Caco-2 (cell line): ENCODE measurements at regions not wholly inside any gene's neighbourhood (a gene's known extent, or its start where the extent isn't known, plus 50 kb on each side); places are given as distances from the start of the nearest gene placed in this dataset.

Experiments used
- BruUV-seq: library from RNA; stranded (reverse); fragments of 400-500 nt; replicated peaks from 2 replicates; lab custom pipeline; 2021; lab: Mats Ljungman, UMichigan
- CTCF ChIA-PET: fragments of 300-600 bp; sonication (Branson Sonifier 250); formaldehyde crosslinking; loops from one replicate; lab custom pipeline; 2022; ENCODE audit warnings: antibody characterized with exemption; lab: Charles Lee
- POLR2A ChIA-PET: fragments of 300-600 bp; sonication (Branson Sonifier 250); formaldehyde crosslinking; loops from one replicate; lab custom pipeline; 2022; ENCODE audit warnings: antibody characterized with exemption; lab: Charles Lee
- DNase-seq, 2 experiments: peaks; one replicate each; pipeline versions ENCODE4 v3.0.0 to v3.0.0-alpha.2; 2020 to 2022
- H3K27me3 ChIP-seq: replicated peaks from 2 replicates; pipeline ENCODE4 v1.6.0; 2011; ENCODE audit warnings: low read length; ENCODE audit not compliant: control insufficient read depth, insufficient read depth
- H3K36me3 ChIP-seq: 2 replicates; pipeline ENCODE4 v1.5.1; 2011; ENCODE audit warnings: low read length; ENCODE audit not compliant: control insufficient read depth, insufficient read depth
- H3K4me1 ChIP-seq: fragments of 250-450 bp; sonication (Bioruptor Pico); 2 replicates; pipeline ENCODE4 v1.5.1; 2020; ENCODE audit warnings: mild to moderate bottlenecking
- H3K4me3 ChIP-seq: 2 replicates; pipeline ENCODE4 v1.5.1; 2011; ENCODE audit warnings: low read depth, mild to moderate bottlenecking, control low read depth, low read length
- H3K9me3 ChIP-seq: fragments of 250-450 bp; sonication (Bioruptor Pico); 2 replicates; pipeline ENCODE4 v1.5.1; 2020; ENCODE audit warnings: mild to moderate bottlenecking, moderate library complexity
- H3K27ac Mint-ChIP-seq: one replicate; pipeline ENCODE4 v1.8.0; 2022; ENCODE audit warnings: mixed read lengths; ENCODE audit not compliant: unreplicated experiment
- H3K27me3 Mint-ChIP-seq: one replicate; pipeline ENCODE4 v1.8.0; 2022; ENCODE audit warnings: mixed read lengths; ENCODE audit not compliant: insufficient read depth, unreplicated experiment
- H3K36me3 Mint-ChIP-seq: one replicate; pipeline ENCODE4 v1.8.0; 2022; ENCODE audit warnings: mild to moderate bottlenecking, mixed read lengths; ENCODE audit not compliant: insufficient read depth, unreplicated experiment
- H3K4me1 Mint-ChIP-seq: one replicate; pipeline ENCODE4 v1.8.0; 2022; ENCODE audit warnings: low read depth, mixed read lengths; ENCODE audit not compliant: unreplicated experiment
- H3K4me3 Mint-ChIP-seq: one replicate; pipeline ENCODE4 v1.8.0; 2022; ENCODE audit warnings: mild to moderate bottlenecking, moderate library complexity, mixed read lengths; ENCODE audit not compliant: unreplicated experiment
- H3K9me3 Mint-ChIP-seq: one replicate; pipeline ENCODE4 v1.8.0; 2022; ENCODE audit warnings: mixed read lengths; ENCODE audit not compliant: unreplicated experiment
- CTCF ChIP-seq, 2 experiments: fragments of 200-600 bp in 1 of 2; IDR thresholded peaks; 1 replicate in 1 of 2; 2 replicates in 1 of 2; pipeline versions ENCODE4 v1.5.1 to v1.8.0; 2011 to 2022; ENCODE audit warnings: antibody characterized with exemption in 1 of 2, control low read depth in 1 of 2, inconsistent platforms in 1 of 2, low read depth in 1 of 2, low read length in 1 of 2, mild to moderate bottlenecking in 1 of 2, moderate library complexity in 1 of 2; ENCODE audit not compliant: insufficient read depth in 1 of 2, severe bottlenecking in 1 of 2, unreplicated experiment in 1 of 2
- intact Hi-C: fragments of 100-400 bp; cut with micrococcal nuclease; formaldehyde crosslinking; loops from one replicate; pipeline ENCODE4 v1.10.0; 2022; ENCODE audit not compliant: unreplicated experiment

- Histone ChIP-seq H3K4me1 (no peaks in the 10 kb centered on the region), H3K9me3 (no peaks in the 10 kb centered on the region), H3K27me3 (no peaks in the 10 kb centered on the region), H3K4me3 (no peak overlapping the region), H3K36me3 (no peaks in the 10 kb centered on the region)
- H3K36me3 Mint-ChIP-seq = no peaks in the 10 kb centered on the region
- no peaks in the 10 kb centered on the region for H3K27me3 Mint-ChIP-seq
- BruUV-seq = no TSS peak
- TF ChIP-seq CTCF (IDR thresholded peaks at IDR 0.05; ENCODE audit: insufficient read depth in 1 of 2, low read depth in 1 of 2, low read length in 1 of 2, severe bottlenecking in 1 of 2, unreplicated experiment in 1 of 2) = no peak
- no peak overlapping the region for H3K4me3 Mint-ChIP-seq
- H3K9me3 Mint-ChIP-seq = peaks cover 5% of the 10 kb centered on the region
- POLR2A ChIA-PET = no interaction called here
- no peak for DNase-seq
- H3K4me1 Mint-ChIP-seq = no peaks in the 10 kb centered on the region
- CTCF ChIA-PET = no interaction called here
- intact Hi-C loops = no loop called here
- H3K27ac Mint-ChIP-seq = no peak overlapping the region
These were observed 368.2 kb downstream of the CDH2 start for GRCh38 chr18:27808683-27809082.

- Histone ChIP-seq H3K4me3 (no peak overlapping the region), H3K27me3 (no peaks in the 10 kb centered on the region), H3K4me1 (no peaks in the 10 kb centered on the region), H3K36me3 (no peaks in the 10 kb centered on the region), H3K9me3 (no peaks in the 10 kb centered on the region)
- CTCF ChIA-PET = no interaction called here
- no TSS peak for BruUV-seq
- Mint-ChIP-seq H3K4me1 (no peaks in the 10 kb centered on the region), H3K27me3 (no peaks in the 10 kb centered on the region), H3K4me3 (no peak overlapping the region), H3K36me3 (no peaks in the 10 kb centered on the region), H3K9me3 (peaks cover 4% of the 10 kb centered on the region), H3K27ac (no peak overlapping the region)
- intact Hi-C loops = no loop called here
- POLR2A ChIA-PET = no interaction called here
- no peak for TF ChIP-seq CTCF (IDR thresholded peaks at IDR 0.05; ENCODE audit: insufficient read depth in 1 of 2, low read depth in 1 of 2, low read length in 1 of 2, severe bottlenecking in 1 of 2, unreplicated experiment in 1 of 2)
- DNase-seq = no peak
These were observed 373.0 kb downstream of the CDH2 start for GRCh38 chr18:27803957-27804356.

- H3K4me1 Mint-ChIP-seq = peaks cover 7% of the 10 kb centered on the region
- Histone ChIP-seq H3K9me3 (no peaks in the 10 kb centered on the region), H3K36me3 (no peaks in the 10 kb centered on the region), H3K27me3 (no peaks in the 10 kb centered on the region), H3K4me1 (no peaks in the 10 kb centered on the region), H3K4me3 (no peak overlapping the region)
- intact Hi-C loops = no loop called here
- POLR2A ChIA-PET = no interaction called here
- H3K36me3 Mint-ChIP-seq = no peaks in the 10 kb centered on the region
- BruUV-seq = no TSS peak
- DNase-seq = no peak
- H3K9me3 Mint-ChIP-seq = no peaks in the 10 kb centered on the region
- TF ChIP-seq CTCF (IDR thresholded peaks at IDR 0.05; ENCODE audit: insufficient read depth in 1 of 2, low read depth in 1 of 2, low read length in 1 of 2, severe bottlenecking in 1 of 2, unreplicated experiment in 1 of 2) = no peak
- no peaks in the 10 kb centered on the region for H3K27me3 Mint-ChIP-seq
- no peak overlapping the region for H3K4me3 Mint-ChIP-seq
- H3K27ac Mint-ChIP-seq = no peak overlapping the region
- CTCF ChIA-PET = no interaction called here
These were observed 379.4 kb downstream of the CDH2 start for GRCh38 chr18:27797484-27797883.
